ENCODE measurements at regions not wholly inside any gene's neighbourhood (a gene's known extent, or its start where the extent isn't known, plus 50 kb on each side); places are given as distances from the start of the nearest gene placed in this dataset.

DNA sequence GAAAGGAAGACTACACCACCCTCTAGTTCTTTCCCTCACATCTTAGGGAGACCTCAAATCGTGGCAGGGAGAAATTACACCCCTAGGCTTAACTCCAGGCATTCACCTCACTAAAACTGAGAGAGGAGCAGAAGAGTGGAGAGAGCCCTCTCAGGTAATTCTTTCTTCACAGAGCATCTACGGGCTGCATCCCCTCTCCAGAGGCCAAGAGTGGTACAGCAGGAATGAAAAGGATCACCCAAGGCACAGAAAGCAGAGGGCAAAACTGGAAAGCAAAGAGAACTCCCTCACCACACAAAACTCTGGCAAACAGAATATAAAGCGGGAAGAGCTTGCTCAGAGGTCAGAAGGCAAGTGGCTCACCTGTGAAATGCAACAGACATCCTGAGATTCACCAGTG lies 661.2 kb downstream of the TBC1D4 start:
- Histone ChIP-seq H3K4me3 (no peak overlapping the region), H3K36me3 (no peaks in the 10 kb centered on the region), H3K4me1 (no peaks in the 10 kb centered on the region), H3K27me3 (no peaks in the 10 kb centered on the region), H3K27ac (no peak overlapping the region), H3K9me3 (no peaks in the 10 kb centered on the region)
- in situ Hi-C loops (cut with MboI; ENCODE audit: low sequenced_read_pairs in 4 of 4) (no loop called here), intact Hi-C loops (cut with DNase I; ENCODE audit: low total_unique reads) (no loop called here)
- DNase-seq = no peak
- no peak for ATAC-seq
- no peak for TF ChIP-seq CTCF (IDR thresholded peaks at IDR 0.05 in 4 of 5, conservative IDR thresholded peaks at IDR 0.05 in 1 of 5)
- TF ChIP-seq POLR2A (IDR thresholded peaks at IDR 0.05) = no peak

DNA sequence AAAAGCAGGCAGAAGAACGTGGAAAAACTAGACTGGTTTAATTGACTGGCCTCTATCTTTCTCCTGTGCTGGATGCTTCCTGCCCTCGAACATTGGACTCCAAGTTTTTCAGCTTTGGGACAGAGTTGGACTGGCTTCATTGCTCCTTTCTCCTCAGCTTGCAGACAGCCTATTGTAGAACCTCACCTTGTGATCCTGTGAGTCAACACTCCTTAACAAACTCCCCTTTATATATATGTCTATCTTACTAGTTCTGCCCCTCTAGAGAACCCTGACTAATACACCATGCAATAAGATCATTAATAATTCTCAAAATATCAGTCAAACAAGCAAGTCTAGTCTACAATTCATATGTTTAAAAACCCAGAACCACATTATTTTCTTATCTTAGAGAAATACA lies 662.4 kb downstream of the TBC1D4 start:
- H3K36me3 ChIP-seq = no peaks in the 10 kb centered on the region
- no peak overlapping the region for H3K4me3 ChIP-seq
- in situ Hi-C loops (cut with MboI; ENCODE audit: low sequenced_read_pairs in 4 of 4) (no loop called here), intact Hi-C loops (cut with DNase I; ENCODE audit: low total_unique reads) (no loop called here)
- no peaks in the 10 kb centered on the region for H3K27me3 ChIP-seq
- DNase-seq = no peak
- no peaks in the 10 kb centered on the region for H3K4me1 ChIP-seq
- H3K9me3 ChIP-seq = no peaks in the 10 kb centered on the region
- no peak overlapping the region for H3K27ac ChIP-seq
- no peak for ATAC-seq
- no peak for TF ChIP-seq CTCF (IDR thresholded peaks at IDR 0.05 in 4 of 5, conservative IDR thresholded peaks at IDR 0.05 in 1 of 5)
- no peak for TF ChIP-seq POLR2A (IDR thresholded peaks at IDR 0.05)

DNA sequence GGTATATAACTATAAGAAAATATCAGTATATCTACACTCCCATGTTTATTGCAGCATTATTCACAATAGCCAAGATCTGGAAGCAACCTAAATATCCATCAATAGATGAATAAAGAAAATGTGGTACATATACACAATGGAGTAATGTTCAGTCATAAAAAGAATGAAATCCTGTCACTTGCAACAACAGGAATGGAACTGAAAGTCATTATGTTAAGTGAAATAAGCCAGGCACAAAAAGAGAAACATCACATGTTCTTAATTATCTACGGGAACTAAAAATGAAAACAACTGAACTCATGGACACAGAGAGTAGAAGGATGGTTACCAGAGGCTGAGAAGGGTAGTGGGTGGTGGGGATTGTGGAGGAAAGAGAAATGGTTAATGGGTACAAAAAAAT lies 665.2 kb downstream of the TBC1D4 start:
- DNase-seq (no peak), ATAC-seq (no peak)
- H3K27ac ChIP-seq = no peak overlapping the region
- H3K9me3 ChIP-seq = no peaks in the 10 kb centered on the region
- H3K4me3 ChIP-seq = no peak overlapping the region
- intact Hi-C loops (cut with DNase I; ENCODE audit: low total_unique reads) (no loop called here), in situ Hi-C loops (cut with MboI; ENCODE audit: low sequenced_read_pairs in 4 of 4) (no loop called here)
- TF ChIP-seq CTCF (IDR thresholded peaks at IDR 0.05 in 4 of 5, conservative IDR thresholded peaks at IDR 0.05 in 1 of 5) = no peak
- no peak for TF ChIP-seq POLR2A (IDR thresholded peaks at IDR 0.05)
- no peaks in the 10 kb centered on the region for H3K36me3 ChIP-seq
- H3K27me3 ChIP-seq = no peaks in the 10 kb centered on the region
- no peaks in the 10 kb centered on the region for H3K4me1 ChIP-seq

DNA sequence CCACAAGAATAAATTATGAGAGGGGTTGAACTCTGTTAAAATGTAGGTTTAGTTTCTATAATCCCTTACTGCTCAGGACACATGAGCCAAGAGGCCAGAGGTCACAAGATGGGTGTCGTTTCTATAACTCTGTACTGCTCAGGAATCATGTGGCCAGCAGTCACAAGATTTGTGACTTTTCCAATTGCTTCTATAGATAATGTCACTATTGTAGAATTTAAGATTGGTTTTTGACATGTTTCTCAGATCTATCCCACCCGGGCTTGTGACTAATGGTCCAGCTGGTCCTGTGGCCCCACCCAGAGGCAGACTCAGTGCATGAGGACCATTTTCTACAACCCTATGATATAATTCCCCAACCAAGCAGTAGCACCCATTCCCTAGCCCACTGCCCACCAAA lies 662.0 kb upstream of the KLF12 start:
- in situ Hi-C loops (cut with MboI; ENCODE audit: low sequenced_read_pairs in 4 of 4) (no loop called here), intact Hi-C loops (cut with DNase I; ENCODE audit: low total_unique reads) (no loop called here)
- no peaks in the 10 kb centered on the region for H3K4me1 ChIP-seq
- H3K27me3 ChIP-seq = no peaks in the 10 kb centered on the region
- H3K36me3 ChIP-seq = no peaks in the 10 kb centered on the region
- ATAC-seq = no peak
- H3K27ac ChIP-seq = no peak overlapping the region
- no peak for DNase-seq
- no peak for TF ChIP-seq CTCF (IDR thresholded peaks at IDR 0.05 in 4 of 5, conservative IDR thresholded peaks at IDR 0.05 in 1 of 5)
- no peak for TF ChIP-seq POLR2A (IDR thresholded peaks at IDR 0.05)
- no peaks in the 10 kb centered on the region for H3K9me3 ChIP-seq
- no peak overlapping the region for H3K4me3 ChIP-seq

GRCh38 chr13:74795526-74795925 lies 661.3 kb upstream of the KLF12 start:
- ATAC-seq (no peak), DNase-seq (no peak)
- no peaks in the 10 kb centered on the region for H3K36me3 ChIP-seq
- H3K27ac ChIP-seq = no peak overlapping the region
- no peak overlapping the region for H3K4me3 ChIP-seq
- no peaks in the 10 kb centered on the region for H3K4me1 ChIP-seq
- intact Hi-C loops (cut with DNase I; ENCODE audit: low total_unique reads) = no loop called here
- in situ Hi-C loops (cut with MboI; ENCODE audit: low sequenced_read_pairs in 4 of 4) = no loop called here
- no peaks in the 10 kb centered on the region for H3K9me3 ChIP-seq
- H3K27me3 ChIP-seq = no peaks in the 10 kb centered on the region
- TF ChIP-seq POLR2A (IDR thresholded peaks at IDR 0.05) (no peak), CTCF (IDR thresholded peaks at IDR 0.05 in 4 of 5, conservative IDR thresholded peaks at IDR 0.05 in 1 of 5) (no peak)

Data from gastrocnemius medialis (tissue), 4 donors.